Lung microvascular endothelial cell (primary cell): ENCODE measurements at regions not wholly inside any gene's neighbourhood (a gene's known extent, or its start where the extent isn't known, plus 50 kb on each side); places are given as distances from the start of the nearest gene placed in this dataset.
A peak's percentile ranks its signal among the peaks of the same experiment; 100 is the strongest.
"Not testable (repeated sequence)": the region's sequence is repeated elsewhere in the genome, so short reads cannot be mapped to it uniquely, and the experiment has no call there.

Source experiments
- DNase-seq, 2 donors: peaks; one replicate each; pipeline versions ENCODE4 v3.0.0 to v3.0.0-alpha.2; 2010; ENCODE audit warnings: low read depth in 2 of 2

DNA sequence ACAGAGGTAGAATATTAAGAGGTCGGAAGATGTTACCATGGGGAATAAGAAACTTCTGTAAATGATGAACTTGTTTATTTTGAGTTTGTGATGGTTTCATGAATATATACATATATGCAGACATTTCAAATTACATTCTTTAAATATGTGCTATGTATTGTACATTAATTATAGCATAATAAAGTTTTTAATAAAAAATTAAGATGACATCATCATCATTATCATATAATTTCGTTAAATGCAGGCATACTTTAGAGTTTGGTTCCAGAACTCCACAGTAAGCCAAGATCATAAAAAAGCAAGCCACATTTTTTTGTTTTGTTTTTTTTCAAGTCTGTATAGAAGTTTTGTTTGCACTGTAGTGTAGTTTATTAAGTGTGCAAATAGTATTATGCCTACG, 1403.5 kb downstream of the EFNA5 start:
- DNase-seq: no peak

DNA sequence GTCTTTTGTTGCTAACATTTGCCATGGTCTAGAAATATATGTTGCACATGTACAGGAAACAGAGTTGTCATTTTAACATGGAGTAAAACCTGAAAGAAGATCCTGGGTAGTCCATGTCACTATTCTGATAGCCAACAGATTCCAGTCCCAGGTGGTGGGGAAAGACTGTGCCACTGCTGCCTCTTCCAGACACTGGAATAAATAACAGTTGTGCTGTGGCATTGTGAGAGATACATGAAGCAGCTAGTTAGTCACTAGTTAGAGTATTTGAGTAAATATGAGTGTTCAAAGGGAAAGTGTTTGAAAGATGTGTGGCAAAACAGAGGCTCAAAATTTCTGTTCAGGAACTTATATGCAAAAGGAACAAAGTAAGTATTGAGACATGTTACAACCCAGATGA, 1408.3 kb downstream of the EFNA5 start:
- DNase-seq: no peak

DNA sequence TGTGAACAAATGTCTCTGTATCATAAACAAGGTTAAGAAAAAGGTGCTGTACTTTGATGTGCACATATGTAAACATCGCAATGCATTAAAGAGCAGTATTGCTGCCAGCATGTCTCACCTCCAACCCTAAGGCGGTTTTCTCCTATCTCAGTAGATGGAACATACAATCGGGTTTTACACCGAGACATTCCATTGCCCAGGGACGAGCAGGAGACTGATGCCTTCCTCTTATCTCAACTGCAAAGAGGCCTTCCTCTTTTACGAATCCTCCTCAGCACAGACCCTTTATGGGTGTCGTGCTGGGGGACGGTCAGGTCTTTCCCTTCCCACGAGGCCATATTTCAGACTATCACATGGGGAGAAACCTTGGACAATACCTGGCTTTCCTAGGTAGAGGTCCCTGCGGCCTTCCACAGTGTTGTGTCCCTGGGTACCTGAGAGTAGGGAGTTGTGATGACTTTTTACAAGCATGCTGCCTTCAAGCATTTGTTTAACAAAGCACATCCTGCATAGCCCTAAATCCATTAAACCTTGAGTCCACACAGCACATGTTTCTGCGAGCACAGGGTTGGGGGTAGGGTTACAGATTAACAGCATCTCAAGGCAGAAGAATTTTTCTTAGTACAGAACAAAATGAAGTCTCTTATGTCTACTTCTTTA, 1411.2 kb downstream of the EFNA5 start:
- not testable (repeated sequence) for DNase-seq

DNA sequence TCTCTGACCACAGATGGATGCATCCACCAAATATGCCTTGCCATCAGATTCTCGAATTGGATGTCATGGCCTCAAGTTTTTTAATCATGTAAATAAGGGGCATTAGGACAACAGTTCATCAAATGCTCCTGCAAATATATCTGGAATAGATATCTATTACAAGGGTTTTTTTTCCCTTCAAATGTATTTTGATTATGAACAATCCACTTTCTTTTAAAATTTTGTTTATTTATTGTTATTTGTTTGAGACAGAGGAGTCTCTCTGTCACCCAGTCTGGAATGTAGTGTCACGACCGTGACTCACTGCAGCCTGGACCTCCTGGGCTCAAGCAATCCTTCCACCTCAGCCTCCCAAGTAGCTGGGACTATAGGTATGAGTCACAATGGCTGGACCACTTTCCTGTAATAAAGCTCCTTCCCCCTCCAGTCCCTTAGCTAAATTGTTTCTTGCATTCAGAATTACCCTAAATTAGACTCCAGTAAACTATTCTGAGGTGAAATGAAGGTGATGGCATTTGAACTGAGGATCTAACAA, 1412.1 kb downstream of the EFNA5 start:
- DNase-seq: no peak

DNA sequence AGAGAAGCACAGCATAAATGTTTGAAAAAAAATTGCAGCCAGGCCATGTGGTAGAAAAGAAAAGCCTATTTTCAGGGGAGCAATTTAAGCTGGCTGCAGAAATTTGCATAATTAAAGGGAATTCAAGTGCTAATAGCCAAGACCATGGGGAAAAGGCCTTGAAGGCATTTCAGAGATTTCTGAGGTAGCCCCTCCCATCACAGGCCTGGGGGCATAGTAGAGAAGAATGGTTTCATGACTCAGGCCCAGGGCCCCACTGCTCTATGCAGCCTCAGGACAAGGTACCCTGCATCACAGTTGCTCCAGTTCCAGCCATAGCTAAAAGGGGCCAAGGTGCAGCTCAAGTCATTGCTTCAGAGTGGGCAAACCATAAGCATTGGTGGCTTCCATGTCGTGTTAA, 1416.0 kb downstream of the EFNA5 start:
- no peak for DNase-seq

DNA sequence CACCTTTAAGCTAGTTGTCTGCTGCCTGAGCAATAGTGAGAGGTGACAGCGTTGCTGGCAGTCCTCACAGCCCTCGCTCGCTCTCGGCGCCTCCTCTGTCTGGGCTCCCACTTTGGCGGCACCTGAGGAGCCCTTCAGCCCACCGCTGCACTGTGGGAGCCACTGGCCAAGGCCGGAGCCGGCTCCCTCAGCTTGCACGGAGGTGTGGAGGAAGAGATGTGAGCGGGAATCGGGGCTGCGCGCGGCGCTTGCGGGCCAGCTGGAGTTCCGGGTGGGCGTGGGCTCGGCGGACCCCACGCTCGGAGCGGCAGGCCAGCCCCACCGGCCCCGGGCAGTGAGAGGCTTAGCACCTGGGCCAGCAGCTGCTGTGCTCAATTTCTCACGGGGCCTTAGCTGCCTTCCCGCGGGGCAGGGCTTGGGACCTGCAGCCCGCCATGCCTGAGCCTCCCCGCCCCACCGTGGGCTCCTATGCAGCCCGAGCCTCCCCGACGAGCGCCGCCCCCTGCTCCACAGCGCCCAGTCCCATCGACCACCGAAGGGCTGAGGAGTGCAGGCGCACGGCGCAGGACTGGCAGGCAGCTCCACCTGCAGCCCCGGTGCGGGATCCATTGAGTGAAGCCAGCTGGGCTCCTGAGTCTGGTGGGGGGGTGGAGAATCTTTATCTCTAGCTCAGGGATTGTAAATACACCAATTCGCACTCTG, 1424.5 kb downstream of the EFNA5 start:
- DNase-seq: not testable (repeated sequence)

DNA sequence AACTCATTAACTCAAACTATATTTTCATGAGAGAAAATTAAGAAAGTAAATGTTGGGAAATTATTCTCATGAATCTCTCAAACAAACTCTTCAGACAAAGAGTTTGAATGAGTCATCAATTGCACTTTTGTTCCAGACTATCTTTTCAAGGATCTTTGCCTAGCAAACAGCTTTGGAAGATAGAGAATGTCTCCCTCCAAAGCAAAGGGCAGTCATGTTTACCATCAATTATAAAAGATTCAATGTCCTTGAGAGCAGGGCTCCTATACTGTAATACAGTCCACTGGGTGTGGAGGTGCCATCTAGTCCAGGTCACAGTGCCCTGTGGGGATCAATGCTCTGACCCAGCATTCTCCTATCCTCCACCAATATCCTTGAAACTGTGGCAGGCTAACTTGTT, 1429.3 kb downstream of the EFNA5 start:
- no peak for DNase-seq

DNA sequence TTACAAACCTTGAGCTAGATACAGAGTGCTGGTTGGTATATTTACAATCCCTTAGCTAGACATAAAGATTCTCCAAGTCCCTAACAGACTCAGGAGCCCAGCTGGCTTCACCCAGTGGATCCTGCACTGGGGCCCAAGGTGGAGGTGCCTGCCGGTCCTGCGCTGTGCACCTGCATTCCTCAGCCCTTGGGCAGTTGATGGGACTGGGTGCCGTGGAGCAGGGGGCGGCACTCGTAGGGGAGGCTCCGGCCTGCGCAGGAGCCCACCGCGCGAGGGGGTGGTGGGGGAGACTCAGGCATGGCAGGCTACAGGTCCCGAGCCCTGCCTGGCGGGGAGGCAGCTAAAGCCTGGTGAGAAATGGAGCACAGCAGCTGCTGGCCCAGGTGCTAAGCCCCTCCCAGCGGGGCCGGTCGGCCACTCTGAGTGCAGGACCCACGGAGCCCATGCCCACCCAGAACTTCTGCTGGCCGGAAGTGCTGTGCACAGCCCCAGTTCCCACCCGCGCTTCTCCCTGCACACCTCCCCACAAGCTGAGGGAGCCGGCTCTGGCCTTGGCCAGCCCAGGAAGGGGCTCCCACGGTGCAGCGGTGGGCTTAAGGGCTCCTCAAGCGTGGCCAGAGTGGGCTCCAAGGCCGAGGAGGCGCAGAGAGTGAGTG, 1464.7 kb downstream of the EFNA5 start:
- no peak for DNase-seq

DNA sequence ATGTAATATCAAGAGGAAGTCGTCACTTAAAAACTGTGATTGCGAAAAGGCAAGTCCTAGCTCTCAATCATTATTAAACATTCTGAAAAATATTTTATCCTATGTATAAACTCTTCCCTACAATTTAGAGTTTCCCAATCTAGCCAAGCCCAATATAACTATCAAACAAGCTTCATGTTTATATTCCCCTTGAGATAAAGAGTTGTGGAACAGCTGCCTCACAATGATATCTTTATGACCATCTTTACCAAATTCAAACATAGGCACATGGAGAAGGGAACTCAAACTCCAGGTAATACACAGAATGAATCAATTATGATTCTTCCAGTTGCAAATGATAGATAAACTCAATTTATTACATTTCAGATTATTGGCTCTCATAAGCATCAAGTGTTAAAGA, 1468.7 kb downstream of the EFNA5 start:
- DNase-seq: no peak

DNA sequence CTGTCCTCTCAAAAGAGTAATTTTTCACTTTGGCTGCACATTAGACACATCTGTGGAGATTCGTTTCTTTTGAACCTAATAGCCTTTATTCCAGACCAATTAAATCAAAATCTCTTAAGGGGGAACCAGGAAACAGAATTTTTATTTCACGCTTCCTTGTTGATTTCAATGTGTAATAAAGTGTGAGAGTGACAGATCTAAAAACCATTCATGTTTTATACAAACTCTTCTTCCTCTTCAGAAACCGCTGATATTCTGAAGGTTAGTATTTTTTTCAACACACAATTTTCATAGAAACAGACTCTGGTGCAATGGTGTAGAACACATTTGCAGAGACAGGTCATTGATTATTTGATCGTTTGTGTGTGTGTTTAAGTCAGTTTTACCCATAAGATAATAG, 1469.8 kb downstream of the EFNA5 start:
- DNase-seq: no peak

DNA sequence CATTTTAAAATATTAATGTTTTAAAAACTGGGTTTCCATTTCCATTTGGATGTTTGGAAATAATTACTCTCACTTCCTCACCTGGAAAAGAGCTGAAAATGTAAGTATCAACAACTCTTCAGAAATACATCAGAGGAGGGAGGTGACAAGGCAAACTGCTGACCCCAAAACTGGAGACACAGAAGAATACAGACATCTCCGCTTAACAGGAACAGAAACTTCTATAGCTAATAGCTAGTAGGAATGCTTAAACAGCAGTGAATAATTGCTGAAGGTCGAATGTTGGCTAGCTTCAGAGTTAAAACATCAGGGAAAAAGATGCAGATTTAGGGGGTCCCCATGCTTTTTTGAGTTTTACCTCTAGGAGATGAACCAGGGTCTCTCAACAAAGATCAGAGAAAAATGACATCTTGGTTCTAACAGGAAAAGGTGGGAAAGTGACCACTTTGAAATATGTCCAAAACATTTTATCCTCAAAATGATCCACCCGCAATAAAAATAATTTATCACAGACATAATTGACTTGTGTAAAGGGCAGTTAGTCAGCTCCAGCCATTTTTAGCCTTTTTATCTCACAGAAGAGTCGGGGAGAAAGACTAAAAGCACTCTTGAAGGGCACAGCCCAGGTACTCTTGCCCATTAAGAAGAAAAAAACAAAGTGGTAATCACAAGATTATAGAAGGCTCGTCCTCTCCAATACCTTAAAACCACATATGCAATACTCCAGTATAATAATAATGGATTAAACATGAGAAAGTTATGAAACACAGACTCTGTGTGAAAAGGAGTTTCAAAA, 1474.9 kb downstream of the EFNA5 start:
- DNase-seq: no peak

DNA sequence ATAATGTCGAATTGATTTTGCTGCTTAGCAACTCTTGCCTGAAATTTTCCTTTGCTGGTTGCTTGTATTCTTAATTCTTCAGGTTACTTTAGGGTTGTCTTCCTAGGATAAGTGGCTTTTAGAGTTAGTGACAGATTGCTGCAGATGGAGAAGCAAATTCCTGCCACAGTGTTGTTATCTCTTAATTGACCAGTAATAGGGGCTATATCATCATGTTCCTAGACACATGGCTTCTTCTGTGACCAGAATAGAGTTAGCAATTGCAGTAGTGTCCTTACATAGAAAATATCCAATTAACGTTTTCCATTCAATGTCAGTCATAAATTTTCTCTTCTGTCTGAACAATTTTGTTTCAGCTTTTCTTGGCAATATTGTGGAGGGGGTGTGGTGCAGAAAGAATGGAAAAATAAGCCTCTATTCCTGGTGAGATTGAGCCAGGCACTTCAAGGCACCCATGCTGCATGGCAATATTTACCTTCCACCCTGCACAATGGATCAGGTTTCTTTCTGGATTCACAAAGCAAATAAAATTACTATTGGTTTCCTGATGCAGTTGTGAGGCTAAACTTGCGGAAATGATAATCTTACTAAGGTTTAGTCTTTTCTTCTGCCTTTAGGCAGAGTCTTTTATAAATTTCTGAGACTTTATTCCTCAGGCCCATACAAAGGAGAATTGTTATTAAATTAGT, 1481.5 kb downstream of the EFNA5 start:
- DNase-seq: no peak

DNA sequence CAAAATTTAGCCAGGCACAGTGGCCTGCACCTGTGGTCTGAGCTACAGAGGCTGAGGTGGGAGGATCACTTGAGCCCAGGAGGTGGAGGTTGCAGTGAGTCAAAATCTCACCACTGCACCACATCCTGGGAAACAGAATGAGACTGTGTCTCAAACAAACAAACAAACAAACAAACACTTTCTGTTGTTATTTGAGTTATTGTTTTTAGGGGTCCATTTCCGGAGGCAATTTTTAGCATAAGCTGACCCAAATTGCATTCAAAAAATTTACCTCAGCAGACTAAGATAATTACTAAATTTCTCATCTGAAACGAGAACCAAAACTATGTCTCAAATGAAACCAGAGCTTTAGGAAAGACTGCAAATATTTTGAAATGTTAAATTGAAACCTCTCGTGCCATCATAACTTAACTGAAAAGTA, 1485.1 kb downstream of the EFNA5 start:
- DNase-seq: no peak

DNA sequence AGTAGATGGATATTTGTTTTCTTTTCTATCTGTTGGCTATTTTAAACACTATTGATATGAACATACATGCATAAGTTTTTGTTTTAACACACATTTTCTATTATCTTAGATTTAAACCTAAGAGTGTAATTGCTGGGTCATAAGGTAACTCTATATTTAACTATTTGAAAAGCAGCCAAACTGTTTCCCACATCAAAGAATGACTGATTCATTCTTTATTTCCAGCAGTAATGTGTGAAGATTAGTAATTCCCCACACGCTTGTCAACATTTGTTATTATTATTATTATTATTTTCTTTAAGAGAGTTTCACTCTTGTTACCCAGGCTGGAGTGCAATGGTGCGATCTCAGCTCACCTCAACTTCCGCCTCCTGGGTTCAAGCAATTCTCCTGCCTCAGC, 1495.8 kb downstream of the EFNA5 start:
- DNase-seq: no peak

DNA sequence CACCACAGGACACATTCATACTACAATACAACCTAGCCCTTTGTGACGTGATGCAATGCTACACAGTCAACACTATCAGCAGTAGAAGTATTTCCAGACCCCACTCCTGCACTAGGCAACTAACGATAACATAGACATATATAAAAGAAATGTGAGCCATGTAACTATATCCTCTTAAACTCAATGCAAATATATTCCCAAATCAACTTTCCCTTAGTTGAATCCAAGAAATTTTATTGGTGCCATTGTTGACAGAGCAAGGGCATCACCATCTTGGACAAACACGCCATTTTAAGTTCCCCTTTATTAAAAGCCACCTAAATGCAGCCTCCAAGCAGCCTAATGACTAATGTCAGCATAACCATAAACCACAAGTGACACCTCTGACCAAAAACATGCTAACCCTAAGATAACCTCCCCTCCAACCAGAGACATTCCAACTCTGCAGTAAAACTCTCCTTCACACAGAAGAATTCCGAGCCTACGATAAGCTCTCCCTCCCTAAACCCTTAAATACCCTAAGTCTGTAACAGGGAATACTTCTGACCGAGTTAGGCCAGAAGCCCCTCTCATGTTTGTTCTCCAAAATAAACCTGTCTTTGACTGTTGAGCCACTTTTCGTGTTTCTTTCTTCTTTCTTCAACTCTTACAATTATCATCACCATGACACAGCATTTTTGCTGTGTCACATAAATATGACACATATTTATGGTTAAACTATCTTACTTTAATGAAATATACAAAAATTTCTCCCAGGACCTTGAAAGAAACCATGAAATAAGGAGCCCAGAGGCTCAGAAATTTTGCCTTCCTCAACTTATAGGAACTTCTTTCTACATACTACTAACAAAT, 1497.8 kb downstream of the EFNA5 start:
- no peak for DNase-seq

DNA sequence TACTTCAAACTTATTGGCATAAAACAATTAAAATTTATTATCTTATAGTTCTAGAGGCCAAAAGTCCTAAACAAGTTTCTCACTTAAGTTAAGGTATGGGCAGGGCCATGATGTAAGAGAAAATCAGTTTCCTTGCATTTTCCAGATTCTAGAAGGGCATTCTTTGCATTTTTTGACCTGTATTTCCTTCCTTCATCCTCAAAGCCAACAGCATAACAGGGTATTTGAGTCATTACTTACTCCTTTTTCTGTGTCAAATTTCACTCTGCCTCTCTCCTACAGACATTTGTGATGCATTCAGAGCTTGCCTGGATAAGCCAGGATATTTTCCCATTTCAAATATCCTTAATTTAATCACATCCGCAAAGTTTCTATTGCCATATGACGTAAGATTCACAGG, 1499.0 kb downstream of the EFNA5 start:
- DNase-seq: no peak

DNA sequence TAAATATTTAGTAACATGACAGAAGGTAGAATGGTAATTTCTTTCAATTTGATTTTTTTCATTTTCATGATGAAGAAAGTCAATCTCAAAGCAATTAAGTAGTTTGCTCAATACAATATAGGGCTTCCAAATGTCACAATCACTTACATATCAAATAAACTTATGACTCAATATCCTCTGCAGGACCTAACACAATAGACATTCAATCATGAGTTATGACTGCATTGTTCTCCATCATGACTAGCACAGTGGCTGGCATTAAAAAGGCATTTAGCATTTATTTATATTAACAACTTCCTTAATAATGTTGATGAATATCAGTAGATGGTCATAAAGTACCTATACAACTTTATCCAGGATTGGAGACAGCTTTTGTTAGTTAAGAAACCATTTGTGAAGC, 1499.6 kb downstream of the EFNA5 start:
- peak in 1 of 2 donors; percentile 4 for DNase-seq

DNA sequence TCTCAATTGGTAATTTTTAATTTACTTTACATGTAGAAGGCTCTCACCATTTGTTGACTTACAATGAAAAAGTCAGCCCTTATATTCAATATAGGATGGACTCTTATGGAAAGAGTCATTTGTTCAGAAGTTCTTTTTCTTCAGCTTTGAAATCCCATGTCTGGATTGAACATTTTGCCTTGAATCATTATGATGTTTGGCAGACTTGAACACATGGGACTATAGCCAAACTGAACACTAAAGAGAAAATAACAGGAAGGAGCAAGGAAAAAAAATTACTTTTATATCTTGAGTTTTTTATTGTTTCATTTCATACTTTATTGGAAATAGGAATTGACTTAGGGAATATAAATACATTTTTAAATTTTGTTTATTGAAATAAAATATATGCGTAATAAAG, 1503.0 kb downstream of the EFNA5 start:
- DNase-seq: no peak

DNA sequence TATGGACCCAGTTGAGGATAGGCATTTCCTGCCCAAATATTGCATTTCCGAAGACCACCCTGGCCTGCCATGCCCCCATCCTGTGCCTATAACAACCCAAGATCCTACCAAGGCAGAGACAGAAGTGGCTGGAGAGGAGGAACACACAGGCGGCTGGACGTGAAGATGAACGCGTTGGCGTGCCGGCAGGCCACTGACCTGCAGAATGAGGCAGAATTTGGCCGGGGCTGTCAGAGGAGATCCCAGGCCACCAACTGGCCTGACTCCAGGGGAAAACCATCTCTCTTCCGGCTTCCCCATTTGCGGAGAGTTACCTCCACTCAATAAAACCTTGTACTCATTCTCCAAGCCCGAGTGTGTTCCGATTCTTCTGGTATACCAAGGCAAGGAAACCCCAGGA, 1507.5 kb downstream of the EFNA5 start:
- DNase-seq: no peak

DNA sequence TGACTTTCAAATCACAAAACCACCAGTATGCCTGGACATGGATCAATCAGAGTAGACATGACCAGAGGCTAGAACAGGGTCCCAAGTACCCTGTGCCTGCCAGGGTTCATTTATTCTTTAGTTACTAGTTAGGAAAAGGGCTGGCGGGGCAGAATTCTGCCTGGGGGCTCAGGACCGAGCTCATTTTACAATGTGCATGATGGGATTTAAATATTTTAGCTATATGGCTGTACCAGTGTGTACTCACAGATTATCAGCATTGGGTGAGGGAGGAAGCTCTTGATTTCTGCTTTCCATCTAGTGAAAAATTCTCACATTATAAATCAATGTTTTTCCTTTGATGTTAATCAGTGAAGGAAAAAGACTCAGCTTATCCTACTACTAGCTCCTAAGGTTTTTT, 1511.1 kb downstream of the EFNA5 start:
- no peak for DNase-seq
